C4-2B (cell line): ENCODE measurements at regions not wholly inside any gene's neighbourhood (a gene's known extent, or its start where the extent isn't known, plus 50 kb on each side); places are given as distances from the start of the nearest gene placed in this dataset.

Experiments
- ZFX ChIP-seq: fragments of 450-650 bp; IDR thresholded peaks from 2 replicates; pipeline ENCODE4 v1.6.1; 2017
- TF ChIP-seq, protein P1 (sequence below): fragments of 450-650 bp; conservative IDR thresholded peaks from 2 replicates; pipeline ENCODE4 v1.5.1; 2017; ENCODE audit warnings: mild to moderate bottlenecking

- TF ChIP-seq, protein P1, sequence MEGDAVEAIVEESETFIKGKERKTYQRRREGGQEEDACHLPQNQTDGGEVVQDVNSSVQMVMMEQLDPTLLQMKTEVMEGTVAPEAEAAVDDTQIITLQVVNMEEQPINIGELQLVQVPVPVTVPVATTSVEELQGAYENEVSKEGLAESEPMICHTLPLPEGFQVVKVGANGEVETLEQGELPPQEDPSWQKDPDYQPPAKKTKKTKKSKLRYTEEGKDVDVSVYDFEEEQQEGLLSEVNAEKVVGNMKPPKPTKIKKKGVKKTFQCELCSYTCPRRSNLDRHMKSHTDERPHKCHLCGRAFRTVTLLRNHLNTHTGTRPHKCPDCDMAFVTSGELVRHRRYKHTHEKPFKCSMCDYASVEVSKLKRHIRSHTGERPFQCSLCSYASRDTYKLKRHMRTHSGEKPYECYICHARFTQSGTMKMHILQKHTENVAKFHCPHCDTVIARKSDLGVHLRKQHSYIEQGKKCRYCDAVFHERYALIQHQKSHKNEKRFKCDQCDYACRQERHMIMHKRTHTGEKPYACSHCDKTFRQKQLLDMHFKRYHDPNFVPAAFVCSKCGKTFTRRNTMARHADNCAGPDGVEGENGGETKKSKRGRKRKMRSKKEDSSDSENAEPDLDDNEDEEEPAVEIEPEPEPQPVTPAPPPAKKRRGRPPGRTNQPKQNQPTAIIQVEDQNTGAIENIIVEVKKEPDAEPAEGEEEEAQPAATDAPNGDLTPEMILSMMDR, result no peak
- TF ChIP-seq ZFX, result no peak
Observed at GRCh38 chr4:176500894-176501293, 181.1 kb downstream of the SPCS3 start.
